ENCODE measurements at regions not wholly inside any gene's neighbourhood (a gene's known extent, or its start where the extent isn't known, plus 50 kb on each side); places are given as distances from the start of the nearest gene placed in this dataset.
"Not testable (repeated sequence)": the region's sequence is repeated elsewhere in the genome, so short reads cannot be mapped to it uniquely, and the experiment has no call there.

- H2BK15ac ChIP-seq (ENCODE audit: low read depth, low read length); H3K27me3 ChIP-seq (ENCODE audit: insufficient read depth, low read length); H3K27ac ChIP-seq (ENCODE audit: insufficient read length, low read depth, low read length); H3K79me2 ChIP-seq (ENCODE audit: insufficient read depth, low read length); H3K14ac ChIP-seq (ENCODE audit: insufficient read depth, low read length); H2BK120ac ChIP-seq (ENCODE audit: low read depth, low read length, poor library complexity, severe bottlenecking); H3K4me3 Mint-ChIP-seq; H4K20me1 ChIP-seq (ENCODE audit: control insufficient read depth, insufficient read depth, insufficient read length); H3K18ac ChIP-seq (ENCODE audit: insufficient read length, low read depth, low read length); H4K5ac ChIP-seq (ENCODE audit: insufficient read length, low read depth, low read length); H2AFZ ChIP-seq (ENCODE audit: low read length); DNase-seq; H3K9me3 ChIP-seq (ENCODE audit: control insufficient read depth, low read depth, low read length); H3K56ac ChIP-seq (ENCODE audit: insufficient read length, low read depth, low read length); H2AK5ac ChIP-seq (ENCODE audit: insufficient read length, low read length); H3K4me2 ChIP-seq (ENCODE audit: insufficient read depth, insufficient read length, low read length); H3K27ac Mint-ChIP-seq; H3K4me1 ChIP-seq (ENCODE audit: insufficient read depth, low read length); H3K9ac ChIP-seq (ENCODE audit: extremely low read depth, insufficient read length, low read length); H2BK20ac ChIP-seq (ENCODE audit: low read depth, low read length, poor library complexity, severe bottlenecking); H3K23ac ChIP-seq (ENCODE audit: insufficient read length, low read depth, low read length); H4K91ac ChIP-seq (ENCODE audit: insufficient read length, low read depth, low read length); H3K79me1 ChIP-seq (ENCODE audit: insufficient read depth, low read depth, low read length, poor library complexity, severe bottlenecking); H2BK5ac ChIP-seq (ENCODE audit: insufficient read length, low read length); H3T11ph ChIP-seq (ENCODE audit: low read length); H3K4ac ChIP-seq (ENCODE audit: low read depth, low read length); H3K27me3 Mint-ChIP-seq (ENCODE audit: low read depth); H3K23me2 ChIP-seq (ENCODE audit: insufficient read length, low read depth, low read length, poor library complexity, severe bottlenecking); H2BK12ac ChIP-seq (ENCODE audit: insufficient read length, low read depth, low read length); H4K8ac ChIP-seq (replicated peaks; ENCODE audit: insufficient read length, low read depth, low read length); H3K4me1 Mint-ChIP-seq: not testable (repeated sequence)
- no CpG with 5 or more reads among the region's 6 CpGs for WGBS (ENCODE audit: extremely low coverage, insufficient read length, low lambda C conversion rate)
- peaks cover 5 to 19% (median 10%) of the 10 kb centered on the region in 3 experiments; a peak in 5 of 7 replicates for H3K36me3 Mint-ChIP-seq (ENCODE audit: insufficient read depth in 1 of 3, low read depth in 3 of 3)
- peaks cover 78 to 87% of the 10 kb centered on the region in 2 experiments for H3K9me3 Mint-ChIP-seq
Measured at GRCh38 chr9:63912451-63912850, 1372.6 kb downstream of the FOXD4L5 start.

- H2BK120ac ChIP-seq (ENCODE audit: low read depth, low read length, poor library complexity, severe bottlenecking); H2AFZ ChIP-seq (ENCODE audit: low read length); H3K14ac ChIP-seq (ENCODE audit: insufficient read depth, low read length); H2BK15ac ChIP-seq (ENCODE audit: low read depth, low read length); H3K18ac ChIP-seq (ENCODE audit: insufficient read length, low read depth, low read length); H3K27me3 ChIP-seq (ENCODE audit: insufficient read depth, low read length); H3K23ac ChIP-seq (ENCODE audit: insufficient read length, low read depth, low read length); H3K23me2 ChIP-seq (ENCODE audit: insufficient read length, low read depth, low read length, poor library complexity, severe bottlenecking); H4K8ac ChIP-seq (replicated peaks; ENCODE audit: insufficient read length, low read depth, low read length); H3K4ac ChIP-seq (ENCODE audit: low read depth, low read length); H4K20me1 ChIP-seq (ENCODE audit: control insufficient read depth, insufficient read depth, insufficient read length); H3K56ac ChIP-seq (ENCODE audit: insufficient read length, low read depth, low read length); H3K4me3 Mint-ChIP-seq; H4K91ac ChIP-seq (ENCODE audit: insufficient read length, low read depth, low read length); H2BK20ac ChIP-seq (ENCODE audit: low read depth, low read length, poor library complexity, severe bottlenecking); H3K9me3 ChIP-seq (ENCODE audit: control insufficient read depth, low read depth, low read length); H3K4me1 Mint-ChIP-seq; H3T11ph ChIP-seq (ENCODE audit: low read length); H3K4me1 ChIP-seq (ENCODE audit: insufficient read depth, low read length); H2AK5ac ChIP-seq (ENCODE audit: insufficient read length, low read length); H3K79me1 ChIP-seq (ENCODE audit: insufficient read depth, low read depth, low read length, poor library complexity, severe bottlenecking); H3K4me2 ChIP-seq (ENCODE audit: insufficient read depth, insufficient read length, low read length); H3K9ac ChIP-seq (ENCODE audit: extremely low read depth, insufficient read length, low read length); H2BK12ac ChIP-seq (ENCODE audit: insufficient read length, low read depth, low read length); H3K79me2 ChIP-seq (ENCODE audit: insufficient read depth, low read length); H3K27ac Mint-ChIP-seq; H3K27ac ChIP-seq (ENCODE audit: insufficient read length, low read depth, low read length); H4K5ac ChIP-seq (ENCODE audit: insufficient read length, low read depth, low read length); H3K27me3 Mint-ChIP-seq (ENCODE audit: low read depth); H2BK5ac ChIP-seq (ENCODE audit: insufficient read length, low read length); DNase-seq: not testable (repeated sequence)
- H3K9me3 Mint-ChIP-seq = peaks cover 74 to 80% of the 10 kb centered on the region in 2 experiments
- no CpG with 5 or more reads among the region's 3 CpGs for WGBS (ENCODE audit: extremely low coverage, insufficient read length, low lambda C conversion rate)
- peaks cover 6 to 23% (median 9%) of the 10 kb centered on the region in 3 experiments; a peak in 5 of 7 replicates for H3K36me3 Mint-ChIP-seq (ENCODE audit: insufficient read depth in 1 of 3, low read depth in 3 of 3)
Measured at GRCh38 chr9:63909076-63909475, 1375.9 kb downstream of the FOXD4L5 start.
